GM12878 (cell line): ENCODE measurements at regions not wholly inside any gene's neighbourhood (a gene's known extent, or its start where the extent isn't known, plus 50 kb on each side); places are given as distances from the start of the nearest gene placed in this dataset.

Source experiments
- CBFB ChIP-seq: IDR thresholded peaks from 2 replicates; pipeline ENCODE4 v1.6.1; 2016; ENCODE audit warnings: antibody characterized with exemption, low read depth
- CREB1 ChIP-seq: IDR thresholded peaks from 2 replicates; pipeline ENCODE4 v1.6.1; 2012; ENCODE audit warnings: low read depth, mild to moderate bottlenecking, inconsistent platforms
- EZH2 ChIP-seq: IDR thresholded peaks from 2 replicates; pipeline ENCODE4 v1.6.1; 2012; ENCODE audit warnings: low read depth, mild to moderate bottlenecking, control low read depth, inconsistent platforms, low read length, borderline replicate concordance; ENCODE audit not compliant: control insufficient read depth
- GABPA ChIP-seq: IDR thresholded peaks from 2 replicates; pipeline ENCODE4 v1.6.1; 2014; ENCODE audit warnings: antibody characterized with exemption, low read depth, mild to moderate bottlenecking, inconsistent platforms
- RBBP5 ChIP-seq: fragments of 200-600 bp; sonication (generic); conservative IDR thresholded peaks from 2 replicates; pipeline ENCODE4 v1.6.1; 2016
- SMC3 ChIP-seq: IDR thresholded peaks from 2 replicates; pipeline ENCODE4 v1.6.1; 2011; ENCODE audit warnings: low read length, improper control_type of control experiment, borderline replicate concordance
- ZBED1 ChIP-seq: IDR thresholded peaks from 2 replicates; pipeline ENCODE4 v1.6.1; 2016; ENCODE audit warnings: borderline replicate concordance
- TF ChIP-seq, protein P1 (sequence below): IDR thresholded peaks from 2 replicates; pipeline ENCODE4 v1.6.1; 2012; ENCODE audit warnings: low read depth, low read length, improper control_type of control experiment
- TF ChIP-seq, protein P2 (sequence below), 3 experiments: IDR thresholded peaks in 2 of 3; conservative IDR thresholded peaks in 1 of 3; 2 replicates each; pipeline ENCODE4 v1.5.1; 2011; ENCODE audit warnings: low read depth in 3 of 3, low read length in 3 of 3, mild to moderate bottlenecking in 3 of 3, control low read depth in 2 of 3, moderate library complexity in 2 of 3, inconsistent platforms in 1 of 3, mixed read lengths in 1 of 3; ENCODE audit not compliant: control insufficient read depth in 2 of 3, insufficient read depth in 1 of 3; ENCODE audit errors: extremely low read depth in 1 of 3

DNA sequence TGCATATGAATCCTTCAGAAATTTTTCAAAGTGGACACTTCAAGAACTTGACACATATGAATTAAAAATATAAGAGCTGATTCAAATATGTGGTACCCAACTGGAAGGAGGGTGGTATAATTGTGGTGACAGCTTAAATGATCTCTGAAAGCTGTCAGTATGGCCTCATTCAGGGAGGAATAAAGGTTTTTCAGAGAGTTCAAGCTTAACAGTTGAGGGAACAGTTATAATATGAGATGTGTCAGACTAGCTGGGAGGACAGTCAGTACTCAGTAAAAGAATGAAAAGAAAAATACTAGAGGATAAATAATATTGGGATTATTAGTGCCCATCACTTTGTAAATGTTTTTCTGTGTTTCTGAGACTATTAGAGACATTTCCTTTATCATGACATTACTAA lies 277.5 kb downstream of the RASSF9 start:
- TF ChIP-seq, protein P1, sequence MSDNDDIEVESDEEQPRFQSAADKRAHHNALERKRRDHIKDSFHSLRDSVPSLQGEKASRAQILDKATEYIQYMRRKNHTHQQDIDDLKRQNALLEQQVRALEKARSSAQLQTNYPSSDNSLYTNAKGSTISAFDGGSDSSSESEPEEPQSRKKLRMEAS, result no peak
- no peak for TF ChIP-seq RBBP5
- TF ChIP-seq, protein P2, sequence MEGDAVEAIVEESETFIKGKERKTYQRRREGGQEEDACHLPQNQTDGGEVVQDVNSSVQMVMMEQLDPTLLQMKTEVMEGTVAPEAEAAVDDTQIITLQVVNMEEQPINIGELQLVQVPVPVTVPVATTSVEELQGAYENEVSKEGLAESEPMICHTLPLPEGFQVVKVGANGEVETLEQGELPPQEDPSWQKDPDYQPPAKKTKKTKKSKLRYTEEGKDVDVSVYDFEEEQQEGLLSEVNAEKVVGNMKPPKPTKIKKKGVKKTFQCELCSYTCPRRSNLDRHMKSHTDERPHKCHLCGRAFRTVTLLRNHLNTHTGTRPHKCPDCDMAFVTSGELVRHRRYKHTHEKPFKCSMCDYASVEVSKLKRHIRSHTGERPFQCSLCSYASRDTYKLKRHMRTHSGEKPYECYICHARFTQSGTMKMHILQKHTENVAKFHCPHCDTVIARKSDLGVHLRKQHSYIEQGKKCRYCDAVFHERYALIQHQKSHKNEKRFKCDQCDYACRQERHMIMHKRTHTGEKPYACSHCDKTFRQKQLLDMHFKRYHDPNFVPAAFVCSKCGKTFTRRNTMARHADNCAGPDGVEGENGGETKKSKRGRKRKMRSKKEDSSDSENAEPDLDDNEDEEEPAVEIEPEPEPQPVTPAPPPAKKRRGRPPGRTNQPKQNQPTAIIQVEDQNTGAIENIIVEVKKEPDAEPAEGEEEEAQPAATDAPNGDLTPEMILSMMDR (IDR thresholded peaks at IDR 0.05 in 2 of 3, conservative IDR thresholded peaks at IDR 0.05 in 1 of 3; ENCODE audit: control insufficient read depth in 2 of 3, extremely low read depth in 1 of 3, insufficient read depth in 1 of 3, low read depth in 3 of 3, low read length in 3 of 3), result no peak
- TF ChIP-seq ZBED1, result no peak
- TF ChIP-seq SMC3, result no peak
- TF ChIP-seq CBFB, result no peak
- no peak for TF ChIP-seq CREB1
- no peak for TF ChIP-seq GABPA
- no peak for TF ChIP-seq EZH2
